ENCODE measurements at regions not wholly inside any gene's neighbourhood (a gene's known extent, or its start where the extent isn't known, plus 50 kb on each side); places are given as distances from the start of the nearest gene placed in this dataset.

DNA sequence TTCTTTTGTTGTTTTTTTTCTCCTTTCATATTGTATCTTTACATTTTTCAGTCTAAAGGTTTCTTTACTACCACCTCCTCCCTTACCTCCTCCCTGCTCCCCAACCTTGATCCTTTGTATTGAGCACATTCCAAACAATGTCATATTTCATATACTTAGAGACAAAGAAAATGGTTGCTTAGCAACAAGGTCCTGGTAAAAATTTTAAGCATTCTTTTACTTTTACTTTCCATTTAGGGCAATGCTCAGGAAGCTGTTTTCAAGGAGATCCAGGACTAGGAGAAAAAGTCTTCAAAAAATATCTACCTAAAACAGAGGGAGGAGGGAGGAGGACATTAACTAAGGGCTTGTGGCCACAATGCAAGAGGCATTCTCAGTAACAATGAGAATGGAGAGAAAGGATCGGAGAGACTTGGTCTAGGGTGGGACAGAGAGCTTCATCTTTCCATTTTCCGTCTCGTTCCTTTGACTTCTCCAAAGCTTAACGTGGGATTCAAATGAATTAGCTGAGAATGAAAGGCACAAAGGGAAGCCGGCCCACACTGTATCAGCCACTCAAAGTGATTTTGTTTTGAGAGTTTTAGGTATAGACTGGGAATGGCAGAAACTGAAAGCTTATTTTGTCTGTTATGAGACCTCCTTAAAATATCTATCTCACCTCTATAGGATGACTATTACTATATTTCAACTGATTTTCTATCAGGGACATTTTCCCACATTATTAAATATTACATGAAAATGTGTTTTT lies 455.7 kb downstream of the RAB38 start:
- TF ChIP-seq EZH2phosphoT487 (IDR thresholded peaks at IDR 0.05; ENCODE audit: low read length): no peak
- TF ChIP-seq, protein P1, sequence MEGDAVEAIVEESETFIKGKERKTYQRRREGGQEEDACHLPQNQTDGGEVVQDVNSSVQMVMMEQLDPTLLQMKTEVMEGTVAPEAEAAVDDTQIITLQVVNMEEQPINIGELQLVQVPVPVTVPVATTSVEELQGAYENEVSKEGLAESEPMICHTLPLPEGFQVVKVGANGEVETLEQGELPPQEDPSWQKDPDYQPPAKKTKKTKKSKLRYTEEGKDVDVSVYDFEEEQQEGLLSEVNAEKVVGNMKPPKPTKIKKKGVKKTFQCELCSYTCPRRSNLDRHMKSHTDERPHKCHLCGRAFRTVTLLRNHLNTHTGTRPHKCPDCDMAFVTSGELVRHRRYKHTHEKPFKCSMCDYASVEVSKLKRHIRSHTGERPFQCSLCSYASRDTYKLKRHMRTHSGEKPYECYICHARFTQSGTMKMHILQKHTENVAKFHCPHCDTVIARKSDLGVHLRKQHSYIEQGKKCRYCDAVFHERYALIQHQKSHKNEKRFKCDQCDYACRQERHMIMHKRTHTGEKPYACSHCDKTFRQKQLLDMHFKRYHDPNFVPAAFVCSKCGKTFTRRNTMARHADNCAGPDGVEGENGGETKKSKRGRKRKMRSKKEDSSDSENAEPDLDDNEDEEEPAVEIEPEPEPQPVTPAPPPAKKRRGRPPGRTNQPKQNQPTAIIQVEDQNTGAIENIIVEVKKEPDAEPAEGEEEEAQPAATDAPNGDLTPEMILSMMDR (IDR thresholded peaks at IDR 0.05; ENCODE audit: low read length): no peak

All from MM.1S (cell line).